H9 (cell line): ENCODE measurements at regions not wholly inside any gene's neighbourhood (a gene's known extent, or its start where the extent isn't known, plus 50 kb on each side); places are given as distances from the start of the nearest gene placed in this dataset.

Experiments used
- DNase-seq: peaks from one replicate; pipeline ENCODE4 v3.0.0-alpha.2; 2017
- H2AFZ ChIP-seq: one replicate; pipeline ENCODE4 v1.6.1; 2013; ENCODE audit warnings: mild to moderate bottlenecking, low read length, control low read depth, moderate library complexity
- H2AK5ac ChIP-seq: 2 replicates; pipeline ENCODE4 v1.6.1; 2013; ENCODE audit warnings: low read length, control low read depth, mixed read lengths; ENCODE audit not compliant: insufficient read length
- H2BK120ac ChIP-seq: one replicate; pipeline ENCODE4 v1.6.1; 2013; ENCODE audit warnings: low read depth, mild to moderate bottlenecking, low read length, control low read depth, inconsistent platforms; ENCODE audit not compliant: poor library complexity, severe bottlenecking
- H2BK12ac ChIP-seq: 2 replicates; pipeline ENCODE4 v1.6.1; 2013; ENCODE audit warnings: low read length, control low read depth, mixed read lengths, low read depth; ENCODE audit not compliant: insufficient read length
- H2BK15ac ChIP-seq: 2 replicates; pipeline ENCODE4 v1.6.1; 2013; ENCODE audit warnings: low read depth, low read length, control low read depth
- H2BK20ac ChIP-seq: one replicate; pipeline ENCODE4 v1.6.1; 2013; ENCODE audit warnings: low read depth, mild to moderate bottlenecking, low read length, control low read depth, inconsistent platforms; ENCODE audit not compliant: poor library complexity, severe bottlenecking
- H2BK5ac ChIP-seq: 2 replicates; pipeline ENCODE4 v1.6.1; 2013; ENCODE audit warnings: low read length, control low read depth, mixed read lengths; ENCODE audit not compliant: insufficient read length
- H3K14ac ChIP-seq: 2 replicates; pipeline ENCODE4 v1.6.1; 2013; ENCODE audit warnings: low read length, control low read depth; ENCODE audit not compliant: insufficient read depth
- H3K18ac ChIP-seq: 2 replicates; pipeline ENCODE4 v1.6.1; 2013; ENCODE audit warnings: low read depth, mild to moderate bottlenecking, mixed read lengths, low read length, control low read depth; ENCODE audit not compliant: insufficient read length
- H3K23ac ChIP-seq: 2 replicates; pipeline ENCODE4 v1.6.1; 2013; ENCODE audit warnings: low read length, control low read depth, mixed read lengths, low read depth; ENCODE audit not compliant: insufficient read length
- H3K23me2 ChIP-seq: 2 replicates; pipeline ENCODE4 v1.6.1; 2013; ENCODE audit warnings: low read depth, mild to moderate bottlenecking, mixed read lengths, low read length, control low read depth; ENCODE audit not compliant: insufficient read length, poor library complexity, severe bottlenecking
- H3K27ac ChIP-seq: 2 replicates; pipeline ENCODE4 v1.5.1; 2013; ENCODE audit warnings: low read length, control low read depth, mixed read lengths, low read depth; ENCODE audit not compliant: insufficient read length
- H3K27me3 ChIP-seq: 2 replicates; pipeline ENCODE4 v1.6.1; 2013; ENCODE audit warnings: low read length, control low read depth, inconsistent platforms; ENCODE audit not compliant: insufficient read depth
- H3K4ac ChIP-seq: 2 replicates; pipeline ENCODE4 v1.6.1; 2013; ENCODE audit warnings: low read depth, mild to moderate bottlenecking, control low read depth, inconsistent platforms, low read length, moderate library complexity
- H3K4me1 ChIP-seq: 2 replicates; pipeline ENCODE4 v1.6.1; 2013; ENCODE audit warnings: low read length, control low read depth, inconsistent platforms; ENCODE audit not compliant: insufficient read depth
- H3K4me2 ChIP-seq: 2 replicates; pipeline ENCODE4 v1.6.1; 2013; ENCODE audit warnings: low read length, control low read depth, mixed read lengths; ENCODE audit not compliant: insufficient read length, insufficient read depth
- H3K56ac ChIP-seq: 2 replicates; pipeline ENCODE4 v1.6.1; 2013; ENCODE audit warnings: low read depth, mild to moderate bottlenecking, mixed read lengths, low read length, control low read depth; ENCODE audit not compliant: insufficient read length
- H3K79me1 ChIP-seq: 2 replicates; pipeline ENCODE4 v1.6.1; 2013; ENCODE audit warnings: low read depth, mild to moderate bottlenecking, moderate library complexity, low read length, control low read depth, inconsistent platforms; ENCODE audit not compliant: insufficient read depth, poor library complexity, severe bottlenecking
- H3K79me2 ChIP-seq: 2 replicates; pipeline ENCODE4 v1.6.1; 2013; ENCODE audit warnings: low read length, control low read depth, inconsistent platforms; ENCODE audit not compliant: insufficient read depth
- H3K9ac ChIP-seq: 2 replicates; pipeline ENCODE4 v1.6.1; 2013; ENCODE audit warnings: low read length, control low read depth, mixed read lengths; ENCODE audit not compliant: insufficient read length; ENCODE audit errors: extremely low read depth
- H3K9me3 ChIP-seq: one replicate; pipeline ENCODE4 v1.6.1; 2013; ENCODE audit warnings: low read depth, low read length, inconsistent platforms; ENCODE audit not compliant: control insufficient read depth
- H3T11ph ChIP-seq: one replicate; pipeline ENCODE4 v1.6.1; 2013; ENCODE audit warnings: mild to moderate bottlenecking, low read length, control low read depth, inconsistent platforms
- H4K20me1 ChIP-seq: one replicate; pipeline ENCODE4 v1.6.1; 2013; ENCODE audit not compliant: control insufficient read depth, insufficient read length, insufficient read depth
- H4K5ac ChIP-seq: 2 replicates; pipeline ENCODE4 v1.6.1; 2013; ENCODE audit warnings: low read depth, mild to moderate bottlenecking, mixed read lengths, low read length, control low read depth; ENCODE audit not compliant: insufficient read length
- H4K8ac ChIP-seq: replicated peaks from 2 replicates; pipeline ENCODE4 v1.6.1; 2013; ENCODE audit warnings: low read length, control low read depth, mixed read lengths, low read depth; ENCODE audit not compliant: insufficient read length
- H4K91ac ChIP-seq: 2 replicates; pipeline ENCODE4 v1.6.1; 2013; ENCODE audit warnings: low read depth, mild to moderate bottlenecking, moderate library complexity, mixed read lengths, low read length, control low read depth; ENCODE audit not compliant: insufficient read length
- H3K27ac Mint-ChIP-seq, 3 experiments: 2 replicates in 2 of 3; 3 replicates in 1 of 3; pipeline ENCODE4 v1.8.0; 2020 to 2021; ENCODE audit warnings: mixed read lengths in 3 of 3, mild to moderate bottlenecking in 1 of 3, moderate library complexity in 1 of 3
- H3K27me3 Mint-ChIP-seq: 2 replicates; pipeline ENCODE4 v1.8.0; 2021; ENCODE audit warnings: low read depth, mild to moderate bottlenecking, moderate library complexity, mixed read lengths
- H3K36me3 Mint-ChIP-seq, 3 experiments: 2 replicates in 2 of 3; 3 replicates in 1 of 3; pipeline ENCODE4 v1.8.0; 2020 to 2021; ENCODE audit warnings: low read depth in 3 of 3, mixed read lengths in 3 of 3; ENCODE audit not compliant: insufficient read depth in 1 of 3
- H3K4me1 Mint-ChIP-seq, 2 experiments: 2 replicates each; pipeline ENCODE4 v1.8.0; 2020; ENCODE audit warnings: mixed read lengths in 2 of 2
- H3K4me3 Mint-ChIP-seq, 2 experiments: 2 replicates in 1 of 2; 3 replicates in 1 of 2; pipeline ENCODE4 v1.8.0; 2020 to 2021; ENCODE audit warnings: mild to moderate bottlenecking in 2 of 2, mixed read lengths in 2 of 2, moderate library complexity in 1 of 2
- H3K9me3 Mint-ChIP-seq, 2 experiments: 2 replicates in 1 of 2; 3 replicates in 1 of 2; pipeline ENCODE4 v1.8.0; 2020; ENCODE audit warnings: mild to moderate bottlenecking in 2 of 2, mixed read lengths in 2 of 2, moderate library complexity in 1 of 2
- CTCF ChIP-seq: fragments of 200-600 bp; sonication (generic); conservative IDR thresholded peaks from 3 replicates; pipeline ENCODE4 v1.8.0; 2021; ENCODE audit warnings: antibody characterized with exemption, mild to moderate bottlenecking
- WGBS: extraction: QIAGEN DNeasy Blood & Tissue Kit; methylation state at CpG from one replicate; pipeline ENCODE4 v1.1.7; 2013; ENCODE audit warnings: missing lambda C conversion rate, low lambda C conversion rate, mixed read lengths; ENCODE audit not compliant: insufficient read length; ENCODE audit errors: extremely low coverage; 5-methylcytosine and 5-hydroxymethylcytosine counted together

GRCh38 chr9:129236441-129237145 is 58.5 kb upstream of the IER5L start:
- H3K4me2 ChIP-seq = no peak overlapping the region
- H3K27me3 ChIP-seq = no peaks in the 10 kb centered on the region
- H3K23ac ChIP-seq = no peak overlapping the region
- no peak overlapping the region for H2BK20ac ChIP-seq
- H4K20me1 ChIP-seq = no peaks in the 10 kb centered on the region
- Mint-ChIP-seq H3K4me3 (no peak overlapping the region), H3K9me3 (no peaks in the 10 kb centered on the region), H3K4me1 (peaks cover 12 to 14% of the 10 kb centered on the region in 2 experiments), H3K36me3 (peaks cover 0 to 2% (median 0%) of the 10 kb centered on the region in 3 experiments; a peak in 1 of 7 replicates), H3K27me3 (peaks cover 12% of the 10 kb centered on the region), H3K27ac (no peak overlapping the region)
- H2BK120ac ChIP-seq = no peak overlapping the region
- H3T11ph ChIP-seq = no peak overlapping the region
- H3K4ac ChIP-seq = no peak overlapping the region
- no peaks in the 10 kb centered on the region for H3K23me2 ChIP-seq
- H3K56ac ChIP-seq = no peak overlapping the region
- no peak overlapping the region for H3K9ac ChIP-seq
- no peaks in the 10 kb centered on the region for H3K4me1 ChIP-seq
- H4K91ac ChIP-seq = no peak overlapping the region
- no peak overlapping the region for H2BK15ac ChIP-seq
- H3K79me2 ChIP-seq = no peaks in the 10 kb centered on the region
- no peak overlapping the region for H2BK5ac ChIP-seq
- DNase-seq = no peak
- no peaks in the 10 kb centered on the region for H3K9me3 ChIP-seq
- H3K27ac ChIP-seq = no peak overlapping the region
- H3K14ac ChIP-seq = no peak overlapping the region; the same call in 1 of the 2 replicates
- no peak overlapping the region for H4K5ac ChIP-seq
- H4K8ac ChIP-seq = no peak overlapping the region
- no peak overlapping the region for H2AFZ ChIP-seq
- H3K18ac ChIP-seq = no peak overlapping the region
- TF ChIP-seq CTCF = no peak
- H3K79me1 ChIP-seq = no peaks in the 10 kb centered on the region
- WGBS = no CpG with 5 or more reads among the region's 15 CpGs
- H2BK12ac ChIP-seq = no peak overlapping the region
- H2AK5ac ChIP-seq = no peak overlapping the region
